ENCODE measurements at regions not wholly inside any gene's neighbourhood (a gene's known extent, or its start where the extent isn't known, plus 50 kb on each side); places are given as distances from the start of the nearest gene placed in this dataset.

DNA sequence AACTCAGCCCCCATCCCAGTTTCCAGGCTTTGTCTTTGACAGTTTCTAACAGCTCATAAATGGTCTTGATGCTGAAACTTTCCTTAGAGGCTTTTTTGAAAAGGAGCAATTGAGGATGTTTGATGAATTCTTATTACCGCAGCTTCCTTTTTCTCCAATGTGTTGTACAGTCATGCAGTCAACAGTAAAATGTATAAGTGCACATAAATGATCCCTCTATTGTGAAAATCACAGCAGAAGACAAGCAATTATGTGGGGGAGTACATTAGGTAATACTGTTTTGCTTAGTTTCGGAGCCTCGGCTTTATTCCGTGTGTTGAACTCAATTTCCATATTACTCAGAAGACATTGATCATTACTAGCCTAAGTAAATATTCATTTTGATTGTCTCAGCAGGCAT is 673.7 kb downstream of the CDH8 start (continued):
- no peak for TF ChIP-seq NKRF (conservative IDR thresholded peaks at IDR 0.05)
- no peak for TF ChIP-seq RAD51 (IDR thresholded peaks at IDR 0.05)
- TF ChIP-seq FOXK2 (IDR thresholded peaks at IDR 0.05), result no peak
- no peak for TF ChIP-seq ZSCAN29 (IDR thresholded peaks at IDR 0.05)

DNA sequence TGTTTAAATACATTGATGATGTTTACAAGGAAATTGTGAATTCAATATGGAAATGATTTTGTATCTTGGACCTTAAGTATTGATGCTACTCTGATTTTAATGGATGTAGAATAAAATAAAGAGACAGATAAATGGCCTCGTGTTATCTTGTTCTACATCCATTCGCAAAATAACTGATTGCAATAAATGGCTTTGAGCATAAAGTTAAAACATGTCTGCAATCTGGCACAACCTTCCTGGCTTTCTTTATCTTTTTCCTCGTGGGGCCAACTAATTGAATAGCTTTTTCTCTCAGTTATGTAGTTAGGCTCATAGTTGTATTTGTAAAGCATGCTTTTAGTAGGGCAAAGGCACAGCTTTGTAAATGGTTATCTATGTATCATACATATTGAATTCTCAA is 691.4 kb downstream of the CDH8 start:
- FAIRE-seq (no peak), ATAC-seq (no peak), DNase-seq (ENCODE audit: low read depth, low spot score) (no peak)
- H2AFZ ChIP-seq (ENCODE audit: control insufficient read depth, low read depth, low read length), result no peak overlapping the region
- WGBS (ENCODE audit: insufficient coverage, insufficient replicate concordance, low lambda C conversion rate, missing lambda C conversion rate), result 17% methylated on average over 3 of the region's 3 CpGs
- no peaks in the 10 kb centered on the region for H3K36me3 ChIP-seq (ENCODE audit: control insufficient read depth in 2 of 2, insufficient read depth in 2 of 2, low read length in 1 of 2)
- no peak overlapping the region for H3K4me2 ChIP-seq (ENCODE audit: control insufficient read depth, insufficient read depth)
- no peak overlapping the region for H3K9ac ChIP-seq (ENCODE audit: control insufficient read depth, insufficient read depth, low read length)
- no peaks in the 10 kb centered on the region for H3K79me2 ChIP-seq (ENCODE audit: control insufficient read depth, insufficient read depth, low read length)
- no peaks in the 10 kb centered on the region for H3K4me1 ChIP-seq (ENCODE audit: control insufficient read depth, insufficient read depth, low read length)
- H3K27me3 ChIP-seq (replicated peaks in 1 of 2; ENCODE audit: control insufficient read depth in 2 of 2, insufficient read depth in 2 of 2, low read length in 1 of 2), result no peaks in the 10 kb centered on the region
- in situ Hi-C loops (cut with MboI), result no loop called here
- no peaks in the 10 kb centered on the region for H4K20me1 ChIP-seq (ENCODE audit: control insufficient read depth, insufficient read depth)
- ChIA-PET CTCF (no interaction called here), SMC1A (ENCODE audit: uncharacterized antibody, unreplicated experiment) (no interaction called here), POLR2A (no interaction called here), RAD21 (ENCODE audit: unreplicated experiment) (no interaction called here)
- TF ChIP-seq EP300 (IDR thresholded peaks at IDR 0.05; ENCODE audit: borderline replicate concordance in 1 of 2, control insufficient read depth in 1 of 2, low read depth in 2 of 2, low read length in 2 of 2), result no peak
- TF ChIP-seq MLLT1 (IDR thresholded peaks at IDR 0.05), result no peak
- no peak for TF ChIP-seq BCL11A (IDR thresholded peaks at IDR 0.05; ENCODE audit: low read depth, low read length)
- TF ChIP-seq PAX5 (IDR thresholded peaks at IDR 0.05; ENCODE audit: borderline replicate concordance, low read depth, low read length), result no peak
- no peak overlapping the region for H3K4me3 ChIP-seq
- intact Hi-C loops (cut with micrococcal nuclease; ENCODE audit: unreplicated experiment), result no loop called here
- H3K27ac ChIP-seq (ENCODE audit: control insufficient read depth, insufficient read depth), result no peak overlapping the region
- BruUV-seq (replicated peaks), result no TSS peak
- no peaks in the 10 kb centered on the region for H3K9me3 ChIP-seq (replicated peaks; ENCODE audit: control insufficient read depth, insufficient read depth, low read length)
